Stimulated activated CD4-positive, alpha-beta T cell treated with anti-CD3 and anti-CD28 coated beads, Interleukin-15, amount 100 ng/mL, for 1 hour (primary cell): ENCODE measurements at regions not wholly inside any gene's neighbourhood (a gene's known extent, or its start where the extent isn't known, plus 50 kb on each side); places are given as distances from the start of the nearest gene placed in this dataset.
"Not testable (repeated sequence)": the region's sequence is repeated elsewhere in the genome, so short reads cannot be mapped to it uniquely, and the experiment has no call there.

Source experiments
- DNase-seq, 2 donors: peaks; one replicate each; pipeline ENCODE4 v3.0.0-alpha.2; 2020; ENCODE audit warnings: low read depth in 1 of 2, low spot score in 1 of 2

- DNase-seq = no peak
These were observed 350.0 kb upstream of the THBS1 start for GRCh38 chr15:39230908-39231285.

- DNase-seq = no peak
These were observed 348.4 kb upstream of the THBS1 start for GRCh38 chr15:39232512-39232911.

- no peak for DNase-seq
These were observed 345.6 kb upstream of the THBS1 start for GRCh38 chr15:39235084-39235795.

GRCh38 chr15:39236375-39236774, 344.5 kb upstream of the THBS1 start:
- DNase-seq = no peak

DNA sequence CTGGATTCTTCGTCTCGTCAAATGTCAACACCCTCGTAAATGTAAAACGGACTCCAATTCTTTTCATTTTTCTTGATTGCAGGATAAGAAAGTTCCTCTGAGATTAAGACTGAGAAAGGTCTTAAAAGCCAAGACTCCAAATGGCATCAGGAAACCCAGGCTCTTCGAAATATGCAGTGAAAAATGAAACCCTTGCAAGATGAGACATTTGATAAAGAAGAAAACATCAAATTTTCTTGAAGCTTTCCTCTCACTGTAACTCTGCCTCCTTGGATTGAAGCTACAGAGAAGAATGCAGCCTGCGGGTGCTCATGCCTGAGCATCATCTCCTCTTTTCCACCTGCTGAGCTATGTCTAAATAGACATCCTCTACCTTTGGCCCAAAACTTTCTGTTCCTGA, 342.4 kb upstream of the THBS1 start:
- no peak for DNase-seq

DNA sequence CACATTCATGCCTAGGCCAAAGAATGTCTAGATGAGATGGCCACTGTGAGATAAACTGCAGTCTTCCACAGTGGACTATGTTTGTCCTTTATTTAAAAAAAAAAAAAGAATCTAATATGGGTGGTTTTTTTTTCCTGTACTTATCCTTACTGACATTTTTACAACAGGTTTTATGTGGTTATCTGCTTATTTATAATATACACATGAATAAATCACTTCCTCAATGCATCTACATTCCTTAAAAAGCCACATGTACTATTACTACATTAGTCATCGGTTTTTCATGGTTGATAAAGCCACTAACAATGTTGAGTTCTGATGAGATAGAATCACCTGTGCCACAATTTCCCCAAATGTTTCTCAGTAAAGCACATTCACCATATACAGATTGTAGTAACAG, 341.3 kb upstream of the THBS1 start:
- DNase-seq = no peak

DNA sequence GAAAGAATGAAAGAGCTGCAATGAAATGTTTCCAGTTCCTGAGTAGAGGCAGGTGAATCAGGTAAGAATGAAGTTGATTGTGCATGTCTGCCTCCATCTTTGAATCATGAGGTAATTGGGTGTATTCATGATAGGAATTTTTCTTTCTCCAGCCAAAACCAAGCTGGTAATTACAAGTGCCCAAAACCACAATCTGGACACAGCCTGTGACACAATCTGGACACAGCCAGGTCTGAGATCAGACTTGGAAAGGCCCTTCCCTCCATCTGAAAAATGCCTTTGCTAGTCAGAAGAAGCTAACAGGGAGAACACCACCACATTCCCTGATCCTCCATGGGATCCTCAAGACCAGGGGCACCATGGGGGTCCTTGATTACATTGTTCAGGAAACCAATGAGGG, 338.5 kb upstream of the THBS1 start:
- DNase-seq = no peak

DNA sequence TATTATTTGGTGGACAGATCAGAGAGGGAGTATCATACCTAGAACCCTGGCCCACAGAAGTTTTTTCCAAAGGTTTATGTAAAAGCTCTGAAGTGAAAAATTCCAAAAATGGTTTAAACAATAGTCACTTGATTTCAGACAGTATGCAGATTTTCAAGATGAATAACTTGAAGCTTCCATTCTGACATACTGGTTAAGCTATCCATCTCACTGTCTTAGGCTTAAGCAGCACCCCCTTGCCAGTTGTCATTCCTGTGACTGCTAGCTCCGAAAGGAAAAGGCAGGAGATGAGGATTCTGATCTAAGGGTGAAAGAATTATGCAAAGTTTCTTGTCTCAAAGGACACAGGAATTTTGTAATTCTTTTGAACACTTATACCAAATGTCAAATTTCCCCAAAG, 337.5 kb upstream of the THBS1 start:
- DNase-seq = no peak

DNA sequence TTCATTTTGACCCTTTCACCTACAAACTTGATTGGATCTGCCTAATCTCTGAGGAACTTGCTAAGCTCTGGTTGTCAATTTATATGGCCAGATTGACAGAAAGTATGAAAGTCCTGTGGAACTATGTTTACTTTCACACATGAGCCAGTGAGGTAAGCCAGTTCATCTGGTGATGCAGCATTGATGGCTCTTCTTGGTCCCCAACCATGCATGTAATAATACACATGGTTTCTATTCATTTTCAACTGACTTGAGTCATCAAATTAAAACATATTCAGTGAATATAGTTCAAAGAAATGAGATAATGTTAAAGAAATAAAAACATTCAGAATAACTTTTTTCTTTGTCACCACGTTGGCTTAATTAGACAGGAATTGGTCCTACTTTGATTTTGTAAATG, 336.1 kb upstream of the THBS1 start:
- no peak for DNase-seq

- DNase-seq = no peak
These were observed 334.4 kb upstream of the THBS1 start for GRCh38 chr15:39246523-39246922.

DNA sequence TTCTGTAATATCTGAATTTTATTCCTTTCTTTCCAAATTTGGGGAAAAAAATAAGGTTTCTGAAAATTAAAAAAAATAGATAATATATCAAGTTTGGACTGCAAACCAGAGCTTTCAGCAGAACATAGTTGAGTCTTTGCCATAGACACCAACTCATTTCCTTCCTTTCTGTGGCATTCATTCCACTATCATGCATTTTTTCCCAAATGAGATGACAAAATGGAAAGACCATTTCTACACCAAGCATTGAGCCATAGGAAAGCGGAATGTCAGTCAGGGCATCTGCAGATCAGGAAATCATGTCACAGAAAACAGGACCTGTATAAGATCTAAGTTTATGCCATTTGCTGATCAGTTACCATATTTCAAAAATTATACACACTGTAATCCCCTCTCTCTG, 333.3 kb upstream of the THBS1 start:
- DNase-seq = no peak

GRCh38 chr15:39248204-39248603, 332.7 kb upstream of the THBS1 start:
- DNase-seq = no peak

- DNase-seq = no peak
These were observed 330.9 kb upstream of the THBS1 start for GRCh38 chr15:39250001-39250400.

GRCh38 chr15:39250460-39251186, 330.3 kb upstream of the THBS1 start:
- no peak for DNase-seq

DNA sequence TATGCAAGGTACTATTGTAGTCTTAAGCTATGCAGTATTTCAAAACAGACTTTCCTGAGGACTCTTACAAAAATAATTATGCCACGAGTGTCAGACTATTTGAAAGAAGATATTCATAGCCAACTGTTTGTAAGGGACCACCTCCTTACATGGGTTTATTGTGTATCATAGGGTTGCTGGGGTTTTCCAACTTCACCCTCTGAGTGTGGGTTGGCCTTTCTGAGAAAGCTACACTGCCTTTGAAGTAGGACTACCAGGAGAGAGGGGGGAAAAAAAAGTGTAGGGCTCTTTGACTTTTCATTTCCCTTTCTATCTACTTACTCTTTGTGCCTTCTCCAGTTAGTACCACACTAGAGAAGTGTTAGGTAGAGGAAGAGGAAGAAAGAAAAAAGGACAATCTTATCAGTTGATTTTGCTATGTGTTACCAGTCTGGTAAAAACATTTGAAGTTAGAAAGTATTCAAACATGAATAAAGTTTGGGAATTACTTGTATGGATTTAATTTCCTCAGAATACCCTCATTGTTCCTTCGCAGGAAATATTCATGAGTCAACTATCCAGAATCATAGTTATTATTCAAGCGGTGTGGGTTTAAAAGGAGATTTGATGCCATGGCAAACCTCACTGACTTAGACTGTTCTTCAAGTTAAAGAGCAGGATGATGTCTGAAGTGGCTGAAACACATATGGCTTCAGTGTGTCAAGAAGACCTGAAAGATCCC, 329.3 kb upstream of the THBS1 start:
- no peak for DNase-seq

DNA sequence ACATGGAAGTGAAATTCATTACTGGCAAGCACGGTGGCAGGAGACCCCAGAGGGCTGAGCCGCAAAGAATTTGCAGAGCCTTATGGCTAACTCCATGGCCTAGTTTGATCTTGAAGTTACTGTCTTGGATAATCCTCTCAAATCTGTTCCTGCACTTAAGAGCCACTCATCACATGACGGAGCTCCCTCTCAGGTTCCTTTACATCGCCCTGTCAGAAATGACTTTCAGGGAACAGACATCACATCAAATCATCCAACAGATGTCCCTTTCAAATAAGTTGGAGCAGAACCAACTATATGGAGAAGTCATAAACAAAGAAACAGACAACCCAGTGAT, 328.8 kb upstream of the THBS1 start:
- DNase-seq = no peak

- no peak for DNase-seq
These were observed 327.3 kb upstream of the THBS1 start for GRCh38 chr15:39253552-39253951.

DNA sequence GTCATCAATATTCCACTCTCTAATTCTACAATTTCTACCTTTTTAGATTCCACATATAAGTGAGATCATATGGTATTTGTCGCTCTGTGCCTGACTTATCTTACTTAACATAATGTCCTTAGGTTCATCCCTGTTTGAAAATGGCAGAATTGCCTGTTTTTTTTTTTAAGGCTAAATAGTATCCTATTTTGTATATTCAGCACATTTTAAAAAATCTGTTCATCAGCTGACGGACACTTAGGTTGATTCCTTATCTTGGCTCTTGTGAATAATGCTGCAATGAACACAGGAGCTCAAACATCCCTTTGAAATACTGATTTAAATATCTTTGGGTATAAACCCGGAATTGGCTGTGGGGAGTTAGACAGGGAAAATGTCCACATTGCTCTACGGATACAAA, 326.7 kb upstream of the THBS1 start:
- DNase-seq = no peak

DNA sequence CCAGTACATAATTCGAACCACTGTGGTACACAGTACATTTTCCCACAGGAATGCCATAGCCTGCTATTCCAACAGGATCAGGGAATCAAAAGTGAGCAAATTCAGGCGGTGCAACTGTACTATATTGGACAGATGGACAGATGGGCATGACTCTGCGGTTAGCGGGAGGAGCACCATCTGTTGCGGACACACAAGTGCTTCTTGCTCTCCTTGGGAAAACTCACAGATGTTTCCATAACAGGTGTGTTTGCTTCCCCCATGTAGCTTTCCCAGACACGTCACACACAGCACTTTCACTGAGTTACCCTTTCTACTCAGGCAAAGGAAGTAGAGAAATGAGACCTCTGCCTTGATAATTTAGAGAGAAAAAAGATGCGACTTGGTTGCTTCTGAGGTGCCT, 325.1 kb upstream of the THBS1 start:
- DNase-seq = no peak

DNA sequence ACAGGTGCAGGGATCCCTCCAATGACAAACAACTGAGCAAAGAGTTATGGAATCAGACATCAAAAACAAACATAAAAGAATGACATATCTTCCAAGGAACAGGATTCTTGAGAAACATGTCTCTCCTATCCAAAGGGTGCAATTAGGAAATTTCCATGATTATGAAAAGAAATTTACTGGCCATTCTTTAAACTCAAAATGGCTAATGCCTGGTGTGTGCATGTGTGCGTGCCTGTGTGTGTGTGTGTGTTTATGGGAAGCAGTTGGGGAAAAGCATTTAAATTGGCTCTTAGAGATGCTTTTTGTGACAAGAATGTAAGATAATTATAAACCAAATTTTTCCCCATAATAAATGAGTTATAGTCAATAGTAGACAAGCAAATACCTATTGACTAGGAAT, 320.5 kb upstream of the THBS1 start:
- no peak for DNase-seq

GRCh38 chr15:39260791-39261190, 320.1 kb upstream of the THBS1 start:
- DNase-seq = no peak

DNA sequence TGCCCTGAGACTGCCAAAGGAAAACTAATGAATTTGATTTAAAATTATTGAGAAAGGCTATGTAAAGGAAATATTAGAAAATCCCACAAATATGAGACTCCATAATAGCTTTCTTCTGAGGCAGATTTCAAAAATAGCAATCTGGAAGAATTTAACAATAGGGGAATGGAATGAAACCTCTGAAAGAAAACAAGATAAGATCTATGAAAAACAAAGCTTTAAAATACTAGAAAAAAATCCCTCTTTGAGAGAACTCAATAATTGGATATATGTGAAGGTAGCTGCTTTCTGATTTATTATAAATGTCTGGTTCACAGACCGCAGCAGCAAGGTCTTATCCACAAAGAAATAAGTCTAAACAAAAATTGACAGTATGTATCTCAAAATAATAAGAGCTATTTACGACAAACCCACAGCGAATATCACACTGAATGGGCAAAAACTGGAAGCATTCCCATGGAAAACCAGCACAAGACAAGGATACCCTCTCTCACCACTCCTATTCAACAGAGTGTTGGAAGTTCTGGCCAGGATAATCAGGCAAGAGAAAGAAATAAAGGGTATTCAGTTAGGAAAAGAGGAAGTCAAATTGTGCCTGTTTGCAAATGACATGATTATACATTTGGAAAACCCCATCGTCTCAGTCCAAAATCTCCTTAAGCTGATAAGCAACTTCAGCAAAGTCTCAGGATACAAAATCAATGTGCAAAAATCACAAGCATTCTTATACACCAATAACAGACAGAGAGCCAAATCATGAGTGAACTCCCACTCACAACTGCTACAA, 319.3 kb upstream of the THBS1 start:
- not testable (repeated sequence) for DNase-seq
